D721Med (cell line): ENCODE measurements at regions not wholly inside any gene's neighbourhood (a gene's known extent, or its start where the extent isn't known, plus 50 kb on each side); places are given as distances from the start of the nearest gene placed in this dataset.
"Not testable (repeated sequence)": the region's sequence is repeated elsewhere in the genome, so short reads cannot be mapped to it uniquely, and the experiment has no call there.

Experiments used
- DNase-seq: peaks from one replicate; pipeline ENCODE4 v3.0.0; 2011; ENCODE audit warnings: low spot score; ENCODE audit not compliant: insufficient read length
- FAIRE-seq: peaks from 2 replicates; lab custom pipeline; 2011; peaks lifted over from hg19 to GRCh38; lab: Jason Lieb, UNC
- TF ChIP-seq, protein P1 (sequence below): IDR thresholded peaks from 2 replicates; pipeline ENCODE4 v1.5.1; 2012; ENCODE audit warnings: mild to moderate bottlenecking, control low read depth; ENCODE audit not compliant: insufficient read depth; ENCODE audit errors: missing control alignments

DNA sequence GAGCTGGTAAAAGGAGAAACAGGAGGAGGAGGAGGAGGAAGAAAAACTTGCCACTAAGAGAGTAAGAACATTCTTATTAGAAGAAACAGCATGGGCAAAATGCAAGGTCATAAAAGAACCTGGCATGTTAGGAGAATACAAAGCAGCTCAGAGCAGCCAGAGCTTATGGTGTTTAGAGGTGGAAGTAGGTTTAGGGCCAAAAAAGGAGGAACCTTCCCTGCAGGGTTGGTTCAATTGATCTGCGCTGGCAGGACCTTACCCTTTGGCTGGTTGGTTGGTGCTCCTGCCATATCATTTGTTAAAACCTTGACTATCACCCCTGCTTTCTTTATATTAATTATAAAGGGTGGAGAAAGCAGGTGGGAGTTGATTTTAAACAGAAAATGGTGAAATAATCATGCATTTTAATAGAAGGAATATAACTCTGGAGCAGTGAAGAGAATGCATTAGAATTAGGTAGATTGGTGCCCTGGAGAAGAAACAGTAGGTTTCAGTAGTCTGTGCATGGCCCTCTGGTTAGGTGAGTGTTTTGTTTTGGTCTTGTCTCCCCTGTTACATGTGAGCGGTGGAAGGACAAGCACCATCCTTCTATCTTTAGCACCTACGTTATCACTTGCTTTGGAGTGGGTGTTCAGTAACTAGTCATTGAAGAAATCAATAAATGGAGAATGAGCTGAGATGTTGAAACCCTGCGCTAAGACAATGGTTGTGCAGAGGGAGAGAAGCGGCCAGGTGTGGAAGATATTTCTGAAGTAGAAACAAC lies 110.4 kb upstream of the NGF start:
- TF ChIP-seq, protein P1, sequence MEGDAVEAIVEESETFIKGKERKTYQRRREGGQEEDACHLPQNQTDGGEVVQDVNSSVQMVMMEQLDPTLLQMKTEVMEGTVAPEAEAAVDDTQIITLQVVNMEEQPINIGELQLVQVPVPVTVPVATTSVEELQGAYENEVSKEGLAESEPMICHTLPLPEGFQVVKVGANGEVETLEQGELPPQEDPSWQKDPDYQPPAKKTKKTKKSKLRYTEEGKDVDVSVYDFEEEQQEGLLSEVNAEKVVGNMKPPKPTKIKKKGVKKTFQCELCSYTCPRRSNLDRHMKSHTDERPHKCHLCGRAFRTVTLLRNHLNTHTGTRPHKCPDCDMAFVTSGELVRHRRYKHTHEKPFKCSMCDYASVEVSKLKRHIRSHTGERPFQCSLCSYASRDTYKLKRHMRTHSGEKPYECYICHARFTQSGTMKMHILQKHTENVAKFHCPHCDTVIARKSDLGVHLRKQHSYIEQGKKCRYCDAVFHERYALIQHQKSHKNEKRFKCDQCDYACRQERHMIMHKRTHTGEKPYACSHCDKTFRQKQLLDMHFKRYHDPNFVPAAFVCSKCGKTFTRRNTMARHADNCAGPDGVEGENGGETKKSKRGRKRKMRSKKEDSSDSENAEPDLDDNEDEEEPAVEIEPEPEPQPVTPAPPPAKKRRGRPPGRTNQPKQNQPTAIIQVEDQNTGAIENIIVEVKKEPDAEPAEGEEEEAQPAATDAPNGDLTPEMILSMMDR = no peak
- no peak for FAIRE-seq

DNA sequence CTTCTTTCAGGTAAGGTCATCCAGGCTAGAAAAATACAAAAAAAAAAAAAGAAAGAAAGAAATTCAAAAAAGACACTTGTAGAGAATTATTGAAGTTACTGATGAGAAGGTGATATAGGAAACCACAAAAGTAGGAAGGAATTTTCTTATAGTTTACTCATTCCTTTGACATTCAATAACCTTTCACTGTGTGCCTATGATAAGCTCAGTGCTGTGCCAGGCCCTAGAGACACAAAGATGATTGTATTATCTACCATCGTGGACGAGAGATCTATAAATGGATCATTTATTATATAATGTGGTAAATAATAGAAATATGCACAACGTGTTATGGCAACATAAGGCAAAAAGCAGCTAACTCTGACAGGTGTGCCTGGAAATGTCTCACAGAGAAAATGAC lies 109.6 kb upstream of the NGF start:
- FAIRE-seq = no peak
- no peak for DNase-seq
- TF ChIP-seq, protein P1 = no peak

More for the DNA sequence above, 110.4 kb upstream of the NGF start:
- DNase-seq = no peak

- TF ChIP-seq, protein P1 = no peak
- DNase-seq (no peak), FAIRE-seq (no peak)
These were observed 107.0 kb upstream of the NGF start for GRCh38 chr1:115445090-115445489.

DNA sequence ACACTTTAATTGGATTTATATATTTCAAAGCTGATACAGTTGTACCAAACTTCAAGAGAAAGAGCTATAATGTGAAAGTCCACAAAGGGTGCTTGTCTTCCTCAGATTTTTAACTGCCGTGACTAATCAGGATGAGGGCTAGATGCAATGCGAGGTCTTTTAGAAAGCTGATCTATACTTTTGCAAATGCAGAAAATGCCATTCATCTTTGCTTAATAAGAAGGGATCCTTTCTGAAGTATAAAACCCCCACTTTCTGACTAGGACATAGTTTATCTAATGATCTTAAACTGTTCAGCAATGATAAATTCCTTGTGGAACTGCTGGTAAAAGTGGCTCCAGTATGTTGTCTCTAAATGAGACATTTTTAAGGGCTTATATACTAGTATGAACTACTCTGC lies 102.7 kb upstream of the NGF start:
- no peak for FAIRE-seq
- TF ChIP-seq, protein P1 = no peak
- DNase-seq = no peak

DNA sequence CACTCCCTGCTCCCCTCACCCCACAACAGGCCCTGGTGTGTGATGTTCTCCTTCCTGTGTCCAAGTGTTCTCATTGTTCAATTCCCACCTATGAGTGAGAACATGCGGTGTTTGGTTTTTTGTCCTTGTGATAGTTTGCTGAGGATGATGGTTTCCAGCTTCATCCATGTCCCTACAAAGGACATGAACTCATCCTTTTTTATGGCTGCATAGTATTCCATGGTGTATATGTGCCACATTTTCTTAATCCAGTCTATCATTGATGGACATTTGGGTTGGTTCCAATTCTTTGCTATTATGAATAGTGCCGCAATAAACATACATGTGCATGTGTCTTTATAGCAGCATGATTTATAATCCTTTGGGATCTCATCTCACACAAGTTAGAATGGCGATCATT lies 101.5 kb upstream of the NGF start:
- not testable (repeated sequence) for DNase-seq, FAIRE-seq

DNA sequence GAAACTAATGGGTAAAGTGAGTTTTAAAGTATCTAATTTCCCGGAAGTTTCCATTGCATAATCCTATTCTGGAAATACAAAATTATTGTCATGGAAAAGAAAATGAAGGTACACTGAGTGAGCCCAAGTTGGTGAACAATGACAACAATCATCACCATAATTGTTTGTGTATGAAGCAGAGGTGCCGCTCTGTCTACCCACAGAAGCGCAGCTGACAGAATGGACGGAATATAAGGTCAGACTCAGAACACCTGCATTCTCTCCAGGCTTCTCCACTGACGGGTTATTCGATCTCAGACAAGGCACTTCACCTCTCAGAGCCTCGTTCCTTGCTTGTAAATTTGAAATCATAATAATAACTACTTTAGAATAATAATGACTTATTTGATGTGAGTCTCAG lies 99.1 kb upstream of the NGF start:
- TF ChIP-seq, protein P1 = no peak
- FAIRE-seq (no peak), DNase-seq (no peak)

DNA sequence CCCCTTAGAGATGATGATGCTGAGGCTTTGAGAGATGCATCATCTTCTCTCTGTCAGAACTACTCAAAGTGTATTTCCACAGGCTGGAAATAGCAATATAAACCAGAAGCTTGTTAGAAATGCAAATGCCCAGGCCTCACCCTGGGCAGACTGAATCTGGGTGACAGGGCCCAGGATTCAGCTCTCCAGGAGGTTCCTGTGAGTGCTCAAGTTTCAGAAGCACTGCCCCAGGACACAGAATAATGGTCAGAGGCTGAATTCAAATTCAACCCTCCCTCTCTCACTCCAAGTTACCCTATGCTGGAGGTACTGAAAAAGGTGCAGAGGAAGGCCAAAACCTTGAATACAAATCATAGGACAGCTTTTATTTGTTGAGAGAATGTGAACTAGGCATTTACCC lies 98.5 kb upstream of the NGF start:
- no peak for DNase-seq
- FAIRE-seq = no peak

More for the DNA sequence above, 98.5 kb upstream of the NGF start:
- TF ChIP-seq, protein P1 = no peak
